ENCODE measurements at regions not wholly inside any gene's neighbourhood (a gene's known extent, or its start where the extent isn't known, plus 50 kb on each side); places are given as distances from the start of the nearest gene placed in this dataset.

- H3K36me3 ChIP-seq (ENCODE audit: insufficient read depth, low read length): no peaks in the 10 kb centered on the region
- H3K4me2 ChIP-seq (ENCODE audit: low read length): no peak overlapping the region
- H3K9ac ChIP-seq (ENCODE audit: low read length): no peak overlapping the region
- H2AFZ ChIP-seq (ENCODE audit: low read depth, low read length): no peak overlapping the region
- no peaks in the 10 kb centered on the region for H3K27me3 ChIP-seq (ENCODE audit: insufficient read depth, low read depth, low read length)
- H3K27ac ChIP-seq (ENCODE audit: low read length): no peak overlapping the region
- no peaks in the 10 kb centered on the region for H3F3A ChIP-seq (ENCODE audit: insufficient read depth, low read length, poor library complexity, severe bottlenecking)
- H4K20me1 ChIP-seq (ENCODE audit: insufficient read depth): no peaks in the 10 kb centered on the region
- no peaks in the 10 kb centered on the region for H3K9me2 ChIP-seq (ENCODE audit: insufficient read depth, low read length)
- no peak for TF ChIP-seq REST (IDR thresholded peaks at IDR 0.05; ENCODE audit: borderline replicate concordance)
- TF ChIP-seq SMC3 (conservative IDR thresholded peaks at IDR 0.05; ENCODE audit: poor library complexity): no peak
- no peak for TF ChIP-seq MXI1 (conservative IDR thresholded peaks at IDR 0.05; ENCODE audit: poor library complexity, severe bottlenecking)
- no peak for TF ChIP-seq EP300 (conservative IDR thresholded peaks at IDR 0.05; ENCODE audit: poor library complexity, severe bottlenecking)
- no peak for TF ChIP-seq RAD21 (conservative IDR thresholded peaks at IDR 0.05)
- no peak for TF ChIP-seq EZH2 (IDR thresholded peaks at IDR 0.05; ENCODE audit: borderline replicate concordance, insufficient read depth, low read length, poor library complexity, severe bottlenecking)
- no peak for TF ChIP-seq CTCF (IDR thresholded peaks at IDR 0.05; ENCODE audit: poor library complexity, severe bottlenecking)
- no peak for TF ChIP-seq POLR2AphosphoS5 (IDR thresholded peaks at IDR 0.05)
- TF ChIP-seq TAF1 (IDR thresholded peaks at IDR 0.05; ENCODE audit: low read depth): no peak
- H3K79me2 ChIP-seq (replicated peaks; ENCODE audit: insufficient read depth, low read length): no peaks in the 10 kb centered on the region
- H3K9me3 ChIP-seq (ENCODE audit: low read length): no peaks in the 10 kb centered on the region
- no peak overlapping the region for H3K4me3 ChIP-seq (ENCODE audit: low read length)
These were observed 271.0 kb upstream of the TBL1XR1 start for GRCh38 chr3:177468331-177468730.

- Histone ChIP-seq H3K79me2 (replicated peaks; ENCODE audit: insufficient read depth, low read length) (no peaks in the 10 kb centered on the region), H3K36me3 (ENCODE audit: insufficient read depth, low read length) (no peaks in the 10 kb centered on the region), H3K9me2 (ENCODE audit: insufficient read depth, low read length) (no peaks in the 10 kb centered on the region), H4K20me1 (ENCODE audit: insufficient read depth) (no peaks in the 10 kb centered on the region), H3K27me3 (ENCODE audit: insufficient read depth, low read depth, low read length) (no peaks in the 10 kb centered on the region), H2AFZ (ENCODE audit: low read depth, low read length) (no peak overlapping the region), H3F3A (ENCODE audit: insufficient read depth, low read length, poor library complexity, severe bottlenecking) (no peaks in the 10 kb centered on the region), H3K9me3 (ENCODE audit: low read length) (no peaks in the 10 kb centered on the region), H3K27ac (ENCODE audit: low read length) (no peak overlapping the region), H3K9ac (ENCODE audit: low read length) (no peak overlapping the region), H3K4me2 (ENCODE audit: low read length) (no peak overlapping the region), H3K4me3 (ENCODE audit: low read length) (no peak overlapping the region)
- TF ChIP-seq REST (IDR thresholded peaks at IDR 0.05; ENCODE audit: borderline replicate concordance): no peak
- no peak for TF ChIP-seq POLR2AphosphoS5 (IDR thresholded peaks at IDR 0.05)
- no peak for TF ChIP-seq TAF1 (IDR thresholded peaks at IDR 0.05; ENCODE audit: low read depth)
- no peak for TF ChIP-seq SMC3 (conservative IDR thresholded peaks at IDR 0.05; ENCODE audit: poor library complexity)
These were observed 271.5 kb upstream of the TBL1XR1 start for GRCh38 chr3:177468816-177469215.

All from neural cell (in vitro differentiated cells).